Adipocyte (in vitro differentiated cells): ENCODE measurements at regions not wholly inside any gene's neighbourhood (a gene's known extent, or its start where the extent isn't known, plus 50 kb on each side); places are given as distances from the start of the nearest gene placed in this dataset.

Experiments
- DNase-seq: peaks from one replicate; pipeline ENCODE4 v3.0.0-alpha.2; 2015; ENCODE audit warnings: low read depth
- H3K27me3 ChIP-seq: replicated peaks from 2 replicates; pipeline ENCODE4 v1.7.0; 2013; ENCODE audit warnings: mild to moderate bottlenecking, low read length, moderate library complexity; ENCODE audit not compliant: control insufficient read depth, insufficient read depth
- H3K36me3 ChIP-seq: 2 replicates; pipeline ENCODE4 v1.7.0; 2013; ENCODE audit warnings: low read length, mild to moderate bottlenecking, moderate library complexity; ENCODE audit not compliant: control insufficient read depth, insufficient read depth, severe bottlenecking
- H3K4me1 ChIP-seq: 2 replicates; pipeline ENCODE4 v1.7.0; 2013; ENCODE audit warnings: mild to moderate bottlenecking, low read length, moderate library complexity; ENCODE audit not compliant: control insufficient read depth, insufficient read depth
- H3K4me3 ChIP-seq: 2 replicates; pipeline ENCODE4 v1.7.0; 2013; ENCODE audit warnings: mild to moderate bottlenecking, low read length, moderate library complexity
- H3K9ac ChIP-seq: 2 replicates; pipeline ENCODE4 v1.7.0; 2013; ENCODE audit warnings: mild to moderate bottlenecking, low read length, moderate library complexity
- H3K9me3 ChIP-seq: 2 replicates; pipeline ENCODE4 v1.7.0; 2013; ENCODE audit warnings: mild to moderate bottlenecking, low read length, moderate library complexity; ENCODE audit not compliant: control insufficient read depth

DNA sequence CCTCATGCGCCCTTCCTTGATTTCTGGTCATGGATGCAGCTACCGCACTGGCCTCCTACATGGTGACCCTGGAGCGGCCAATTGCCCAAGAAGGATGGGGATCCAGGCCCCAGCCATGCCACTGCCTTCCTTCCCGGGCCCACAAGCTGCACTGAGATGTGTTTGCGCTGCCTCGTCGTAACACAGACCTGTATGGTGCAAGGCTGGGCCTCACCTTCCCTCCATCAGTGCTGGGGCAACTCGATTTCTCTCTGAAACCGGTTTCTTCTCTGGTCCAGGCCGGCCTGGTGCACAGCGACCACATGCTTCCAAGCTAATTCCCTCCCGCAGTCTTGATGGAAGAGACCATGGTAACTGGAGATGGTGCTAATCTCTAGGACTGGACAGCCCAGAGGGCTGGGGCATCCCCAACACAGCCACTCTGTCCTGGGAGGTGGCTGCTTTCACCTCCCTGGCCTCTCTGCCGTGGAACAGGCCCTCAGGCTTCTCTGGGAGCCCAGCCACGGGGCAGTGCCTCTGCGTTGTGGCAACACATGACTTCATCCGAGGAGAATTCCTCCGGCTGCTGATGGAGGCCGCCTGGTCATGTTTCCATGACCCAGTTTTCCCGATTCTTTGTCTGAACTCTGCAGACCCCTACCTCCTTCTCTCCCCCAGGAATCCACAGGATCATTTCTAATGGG, 184.2 kb downstream of the GLI2 start:
- no peak overlapping the region for H3K4me3 ChIP-seq
- peak overlapping the region; percentile 5 for H3K9ac ChIP-seq
- no peaks in the 10 kb centered on the region for H3K36me3 ChIP-seq
- H3K4me1 ChIP-seq = peaks cover 24% of the 10 kb centered on the region
- no peaks in the 10 kb centered on the region for H3K9me3 ChIP-seq
- peak; percentile 96 for DNase-seq
- no peaks in the 10 kb centered on the region for H3K27me3 ChIP-seq

DNA sequence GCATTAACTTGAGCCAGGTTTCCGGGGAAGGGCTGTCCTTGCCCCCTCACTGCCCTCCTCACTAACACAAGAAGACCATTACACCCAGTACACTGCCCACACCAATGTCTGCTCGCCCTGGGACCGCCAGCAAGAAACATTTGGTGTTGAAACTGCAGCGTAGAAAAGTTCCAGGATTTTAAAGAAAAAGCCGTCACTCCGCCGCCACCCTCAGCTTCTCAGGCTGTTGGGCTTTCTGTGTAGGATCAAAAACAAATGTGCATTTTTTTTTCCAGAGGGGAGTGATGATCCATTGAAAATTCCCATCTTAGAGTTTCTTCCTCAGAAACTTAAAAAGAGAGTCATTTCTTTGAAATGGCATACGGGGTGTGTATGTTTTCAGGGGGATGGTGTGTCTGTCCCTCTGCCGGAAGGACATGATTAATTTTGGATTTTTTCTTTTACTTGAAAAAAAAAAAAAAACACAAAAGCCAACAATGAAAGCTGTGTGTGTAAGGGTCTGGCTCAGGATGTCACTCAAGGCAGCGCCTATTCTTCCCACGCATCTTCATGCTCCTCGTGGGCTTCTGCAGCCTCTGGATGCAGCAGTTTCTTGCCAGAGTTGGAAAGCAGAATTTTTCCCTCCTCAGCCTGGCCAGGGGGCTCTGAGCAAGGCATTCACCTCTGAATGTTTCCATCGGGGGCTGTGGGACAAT, 184.9 kb downstream of the GLI2 start:
- DNase-seq = no peak
- Histone ChIP-seq H3K4me3 (no peak overlapping the region), H3K9me3 (no peaks in the 10 kb centered on the region), H3K4me1 (peaks cover 17% of the 10 kb centered on the region), H3K9ac (peak overlapping the region; percentile 5), H3K36me3 (no peaks in the 10 kb centered on the region), H3K27me3 (no peaks in the 10 kb centered on the region)

DNA sequence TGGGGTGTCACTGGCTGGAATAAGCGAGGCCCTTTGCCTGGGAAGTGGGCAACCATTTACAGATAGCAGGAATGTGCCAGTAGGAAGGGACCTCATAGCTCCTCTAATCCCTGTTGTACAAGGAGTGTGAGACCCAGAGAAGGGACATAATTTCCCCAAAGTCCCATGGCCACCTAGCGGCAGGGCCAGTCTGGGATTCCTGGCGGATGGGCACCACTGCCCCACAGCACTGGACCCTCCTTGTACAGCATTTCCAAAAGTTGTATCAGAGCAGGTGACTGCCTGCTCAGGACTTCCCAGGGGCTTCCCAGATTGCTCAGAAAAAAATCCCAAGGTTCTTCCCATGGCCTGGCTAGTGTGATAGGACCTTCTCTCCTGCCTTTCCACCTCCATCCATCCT, 185.8 kb downstream of the GLI2 start:
- H3K9ac ChIP-seq = no peak overlapping the region
- peaks cover 13% of the 10 kb centered on the region for H3K4me1 ChIP-seq
- H3K27me3 ChIP-seq = no peaks in the 10 kb centered on the region
- H3K4me3 ChIP-seq = no peak overlapping the region
- H3K9me3 ChIP-seq = no peaks in the 10 kb centered on the region
- no peaks in the 10 kb centered on the region for H3K36me3 ChIP-seq
- DNase-seq = no peak

DNA sequence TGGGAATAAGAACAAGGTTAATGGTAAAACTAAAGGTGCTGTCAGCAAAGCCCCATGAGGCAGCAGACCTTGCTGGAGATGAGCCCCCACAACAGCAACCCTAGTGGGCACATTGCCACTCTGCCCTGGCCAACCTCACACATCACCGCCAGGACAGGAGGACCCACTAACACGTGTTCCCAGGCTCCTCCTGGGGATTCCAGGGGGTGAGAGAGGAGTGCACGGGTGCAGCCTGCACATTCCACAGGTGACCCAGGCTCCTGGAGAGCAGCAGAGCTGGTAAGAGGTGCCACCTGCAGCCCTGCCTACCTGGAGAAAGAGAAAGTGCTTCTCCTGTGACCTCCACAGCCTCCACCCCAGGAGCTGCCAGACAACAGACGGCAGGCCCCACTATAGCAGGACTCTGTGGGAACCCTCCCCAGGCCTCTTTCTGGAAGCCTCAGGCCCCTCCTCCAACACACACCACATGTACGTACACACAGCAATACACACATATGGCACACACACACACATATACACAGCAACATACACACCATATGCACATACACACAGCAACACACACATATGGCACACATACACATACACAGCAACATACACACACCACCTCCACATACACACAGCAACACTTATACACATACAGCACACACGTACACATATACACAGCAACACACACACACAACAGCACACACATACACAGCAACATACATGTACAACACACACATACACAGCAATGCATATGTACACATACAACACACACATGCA, 187.1 kb downstream of the GLI2 start:
- Histone ChIP-seq H3K9me3 (no peaks in the 10 kb centered on the region), H3K4me3 (no peak overlapping the region), H3K4me1 (peaks cover 13% of the 10 kb centered on the region), H3K9ac (no peak overlapping the region), H3K36me3 (no peaks in the 10 kb centered on the region), H3K27me3 (no peaks in the 10 kb centered on the region)
- no peak for DNase-seq

DNA sequence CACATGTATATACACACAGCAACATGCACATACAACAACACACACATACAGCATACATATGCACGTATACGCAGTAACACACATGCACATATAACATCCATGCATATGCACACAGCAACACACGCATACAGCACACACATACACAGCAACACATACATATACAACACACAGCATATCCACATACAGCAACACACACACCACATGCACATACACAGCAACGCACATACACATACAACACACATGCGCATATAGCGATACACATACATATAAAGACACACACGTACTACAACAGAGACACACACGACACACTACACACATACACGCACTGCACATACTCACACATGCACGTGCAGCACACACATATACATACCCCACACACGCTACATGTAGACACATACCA, 187.8 kb downstream of the GLI2 start:
- H3K27me3 ChIP-seq = no peaks in the 10 kb centered on the region
- H3K36me3 ChIP-seq = peaks cover under 1% of the 10 kb centered on the region
- no peak overlapping the region for H3K9ac ChIP-seq
- H3K4me3 ChIP-seq = no peak overlapping the region
- H3K9me3 ChIP-seq = no peaks in the 10 kb centered on the region
- DNase-seq = no peak
- H3K4me1 ChIP-seq = peaks cover 13% of the 10 kb centered on the region

DNA sequence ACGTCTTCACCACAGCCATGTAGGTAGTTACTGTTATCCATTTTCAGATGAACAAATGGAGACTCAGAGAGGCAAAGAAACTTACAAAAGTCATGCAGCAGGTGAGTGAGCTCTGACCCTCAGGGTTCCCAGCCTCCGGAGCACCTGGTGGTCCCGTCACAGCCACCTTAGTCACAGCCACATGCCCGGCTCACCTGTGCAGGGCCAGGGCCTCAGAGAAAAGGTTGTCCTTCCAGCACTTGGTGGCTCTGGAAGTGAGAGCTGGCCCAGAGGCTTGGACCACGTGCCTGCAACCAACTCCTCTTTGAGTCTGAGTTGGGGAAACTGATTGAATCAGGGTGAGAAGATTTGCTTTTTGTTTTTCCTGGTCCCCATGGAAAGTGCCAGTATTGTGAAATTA, 189.3 kb downstream of the GLI2 start:
- H3K4me3 ChIP-seq = no peak overlapping the region
- H3K9ac ChIP-seq = no peak overlapping the region
- H3K27me3 ChIP-seq = no peaks in the 10 kb centered on the region
- H3K9me3 ChIP-seq = no peaks in the 10 kb centered on the region
- peaks cover 11% of the 10 kb centered on the region for H3K4me1 ChIP-seq
- peaks cover 5% of the 10 kb centered on the region for H3K36me3 ChIP-seq
- DNase-seq = no peak

DNA sequence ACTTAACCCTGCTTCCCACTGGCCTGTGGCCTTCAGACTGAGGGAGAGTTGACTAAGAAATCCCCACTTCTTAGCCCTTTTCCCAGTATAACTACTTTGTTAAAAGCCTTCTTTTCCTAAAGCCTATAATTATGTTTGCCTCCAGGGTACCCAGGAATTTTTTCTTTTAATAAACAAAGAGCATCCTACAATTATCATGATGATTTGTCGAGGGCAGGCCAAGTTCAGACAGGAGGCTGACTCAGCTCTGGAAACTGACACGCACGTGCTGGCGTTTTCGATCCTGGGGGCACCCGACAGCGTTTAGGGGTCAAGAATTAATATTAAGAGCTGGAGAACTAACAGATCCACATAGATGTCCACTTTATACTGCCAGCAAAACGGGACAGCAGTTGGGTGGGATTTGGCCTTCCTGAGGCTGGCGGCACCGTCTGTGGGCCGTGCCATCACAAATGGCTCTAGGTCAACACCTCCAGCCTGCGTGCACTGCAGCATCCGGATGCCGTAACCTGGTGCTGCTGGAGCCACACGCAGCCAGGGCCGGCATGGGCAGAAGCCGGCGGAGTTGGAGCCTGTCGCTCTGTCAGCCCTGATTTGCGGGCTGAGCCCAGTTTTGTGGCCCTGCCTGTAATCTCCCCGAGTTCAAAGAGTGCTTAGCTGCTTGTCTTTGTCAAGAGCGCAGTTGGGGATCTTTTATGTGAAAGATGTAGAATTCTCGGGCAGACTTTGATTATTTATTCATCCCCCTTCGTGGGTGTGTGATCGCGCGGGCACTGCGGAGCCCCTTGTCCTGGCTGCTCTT, 191.0 kb downstream of the GLI2 start:
- Histone ChIP-seq H3K27me3 (no peaks in the 10 kb centered on the region), H3K4me3 (no peak overlapping the region), H3K9me3 (no peaks in the 10 kb centered on the region), H3K36me3 (peaks cover 5% of the 10 kb centered on the region), H3K4me1 (peaks cover 4% of the 10 kb centered on the region), H3K9ac (no peak overlapping the region)
- DNase-seq = peak; percentile 41

DNA sequence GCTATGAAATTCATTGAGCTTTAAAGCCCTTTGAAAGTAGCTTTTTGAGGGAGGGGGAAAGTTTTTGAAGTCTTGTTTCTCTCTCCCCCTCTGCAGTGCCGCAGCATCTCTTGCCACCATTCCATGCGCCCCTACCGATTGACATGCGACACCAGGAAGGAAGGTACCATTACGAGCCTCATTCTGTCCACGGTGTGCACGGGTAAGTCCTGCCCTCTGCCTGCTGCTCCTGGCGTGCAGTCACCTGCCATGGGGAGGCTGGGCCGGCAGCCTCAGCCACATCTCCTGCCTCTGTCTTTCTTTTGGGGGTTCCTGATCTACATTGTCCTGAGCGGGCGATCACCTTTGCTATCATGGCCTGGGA, 191.6 kb downstream of the GLI2 start:
- Histone ChIP-seq H3K27me3 (no peaks in the 10 kb centered on the region), H3K9ac (no peak overlapping the region), H3K4me3 (no peak overlapping the region), H3K9me3 (no peaks in the 10 kb centered on the region), H3K36me3 (peaks cover 5% of the 10 kb centered on the region), H3K4me1 (peaks cover 6% of the 10 kb centered on the region)
- no peak for DNase-seq

DNA sequence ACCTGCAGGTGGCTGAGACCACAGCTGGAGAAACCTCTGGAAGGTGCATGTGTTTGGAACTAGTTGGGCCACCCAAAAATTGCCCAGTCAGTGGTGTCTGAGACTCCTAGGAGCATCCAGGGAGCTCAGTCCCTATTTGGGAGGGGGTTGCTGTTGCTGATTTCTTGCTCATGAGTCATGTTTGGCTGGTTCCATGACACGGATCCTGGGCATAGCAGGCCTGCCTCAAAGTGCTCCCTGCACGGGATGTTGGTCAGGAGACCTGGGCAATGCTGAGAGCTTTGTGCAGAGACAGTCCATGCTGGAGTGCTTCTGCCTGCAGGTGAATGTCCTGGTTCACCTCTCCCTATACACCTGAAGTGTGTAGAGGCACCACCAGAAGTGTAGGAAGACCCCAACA, 194.2 kb downstream of the GLI2 start:
- Histone ChIP-seq H3K9ac (no peak overlapping the region), H3K4me1 (peaks cover 30% of the 10 kb centered on the region), H3K9me3 (no peaks in the 10 kb centered on the region), H3K27me3 (no peaks in the 10 kb centered on the region), H3K4me3 (no peak overlapping the region), H3K36me3 (peaks cover 5% of the 10 kb centered on the region)
- DNase-seq = peak; percentile 36

DNA sequence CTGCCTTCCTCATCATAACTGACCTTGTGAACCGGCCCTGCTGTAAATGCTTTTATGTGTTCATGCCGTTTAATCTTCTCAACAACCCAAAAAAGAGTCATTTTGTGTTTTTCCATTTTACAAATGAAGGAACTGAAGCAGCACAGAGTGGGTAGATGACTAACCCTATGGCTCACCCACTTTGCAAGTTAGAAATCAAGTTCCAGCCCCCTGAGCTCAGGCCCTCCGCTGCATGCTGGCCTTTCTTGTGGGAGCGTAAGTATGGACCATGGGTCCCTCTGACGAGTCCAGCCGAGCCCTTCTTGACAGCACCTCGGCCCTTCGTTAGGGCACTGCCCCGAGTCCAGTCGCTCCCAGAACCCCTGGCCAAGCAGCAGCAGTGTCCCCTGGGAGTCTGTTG, 194.6 kb downstream of the GLI2 start:
- no peak overlapping the region for H3K4me3 ChIP-seq
- no peaks in the 10 kb centered on the region for H3K9me3 ChIP-seq
- no peak for DNase-seq
- H3K9ac ChIP-seq = no peak overlapping the region
- H3K27me3 ChIP-seq = no peaks in the 10 kb centered on the region
- H3K36me3 ChIP-seq = peaks cover 5% of the 10 kb centered on the region
- H3K4me1 ChIP-seq = peaks cover 34% of the 10 kb centered on the region

DNA sequence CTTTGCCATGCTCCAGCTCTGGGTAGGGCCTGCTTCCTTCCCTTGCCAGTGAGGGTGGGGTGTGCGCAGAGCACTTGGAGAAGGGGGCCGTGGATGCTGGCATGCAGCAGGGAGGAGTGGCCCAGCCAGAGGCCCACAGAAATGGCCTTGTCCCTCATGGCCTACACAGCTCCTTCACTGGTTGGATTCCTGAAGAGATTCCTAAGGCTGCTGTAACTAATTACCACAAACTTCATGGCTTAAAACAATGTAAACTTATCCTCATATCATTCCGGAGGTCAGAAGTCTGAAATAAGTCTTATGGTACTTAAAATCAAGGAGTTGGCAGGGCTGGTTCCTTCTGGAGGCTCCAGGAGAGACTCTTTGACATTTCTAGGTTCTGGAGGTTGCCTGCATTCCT, 195.2 kb downstream of the GLI2 start:
- no peak overlapping the region for H3K4me3 ChIP-seq
- no peaks in the 10 kb centered on the region for H3K27me3 ChIP-seq
- peak; percentile 27 for DNase-seq
- peaks cover 40% of the 10 kb centered on the region for H3K4me1 ChIP-seq
- no peak overlapping the region for H3K9ac ChIP-seq
- H3K9me3 ChIP-seq = no peaks in the 10 kb centered on the region
- H3K36me3 ChIP-seq = peaks cover 5% of the 10 kb centered on the region
